ENCODE measurements at regions not wholly inside any gene's neighbourhood (a gene's known extent, or its start where the extent isn't known, plus 50 kb on each side); places are given as distances from the start of the nearest gene placed in this dataset.
"Not testable (repeated sequence)": the region's sequence is repeated elsewhere in the genome, so short reads cannot be mapped to it uniquely, and the experiment has no call there.

DNA sequence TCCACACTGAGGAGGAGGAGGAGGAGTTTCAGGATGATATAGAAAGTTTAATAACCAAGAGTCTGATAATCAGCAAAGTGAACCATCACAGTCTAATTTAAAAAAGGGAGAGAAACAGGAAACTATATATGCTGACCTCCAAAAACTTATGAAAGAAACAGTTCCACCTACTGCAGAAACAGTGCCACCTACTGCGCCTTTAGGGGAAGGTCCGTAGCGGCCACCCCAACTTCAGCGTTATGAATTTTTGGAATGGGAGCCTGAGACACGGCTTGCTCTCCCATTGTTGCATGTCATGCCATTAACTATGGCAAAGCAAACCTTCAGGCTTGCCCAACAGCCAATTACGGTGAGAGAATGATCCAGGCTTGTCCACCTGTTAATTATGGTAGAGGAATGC, 1719.2 kb upstream of the LRRTM1 start:
- H3K4me1 ChIP-seq (ENCODE audit: control insufficient read depth, insufficient read depth, low read length): no peaks in the 10 kb centered on the region
- H3K27ac ChIP-seq (ENCODE audit: low read length): no peak overlapping the region

DNA sequence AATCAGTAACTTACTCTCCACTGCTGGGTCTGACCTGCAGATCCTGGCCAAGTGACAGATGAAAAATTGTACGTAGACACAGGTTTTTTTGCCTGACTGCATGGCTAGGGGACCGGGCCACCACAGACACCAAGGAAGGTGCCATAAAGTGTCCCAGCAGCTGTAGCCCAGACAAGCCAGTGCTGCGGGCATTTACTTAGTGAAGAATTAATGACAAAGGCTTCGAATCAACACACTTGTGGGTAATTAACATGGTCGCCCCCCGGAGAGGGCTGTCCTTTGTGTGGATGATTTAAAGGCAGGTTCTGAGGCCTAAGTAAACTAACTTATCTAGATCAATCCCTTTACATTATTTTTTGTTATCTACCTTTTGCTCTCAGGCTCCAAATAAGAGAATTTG, 1709.1 kb upstream of the LRRTM1 start:
- H3K27me3 ChIP-seq (ENCODE audit: control insufficient read depth in 1 of 2, insufficient read depth in 2 of 2, low read length in 2 of 2): no peaks in the 10 kb centered on the region
- no peak overlapping the region for H3K27ac ChIP-seq (ENCODE audit: low read length)

More for the DNA sequence above, 1719.2 kb upstream of the LRRTM1 start:
- Histone ChIP-seq H3K9me3 (ENCODE audit: control insufficient read depth in 2 of 2, low read length in 2 of 2) (no peaks in the 10 kb centered on the region), H3K4me3 (ENCODE audit: low read length in 2 of 2) (no peak overlapping the region), H3K27me3 (ENCODE audit: control insufficient read depth in 1 of 2, insufficient read depth in 2 of 2, low read length in 2 of 2) (no peaks in the 10 kb centered on the region), H3K9ac (ENCODE audit: low read length in 2 of 2) (no peak overlapping the region), H3K36me3 (ENCODE audit: control insufficient read depth in 2 of 2, insufficient read depth in 2 of 2, low read length in 2 of 2) (no peaks in the 10 kb centered on the region)

DNA sequence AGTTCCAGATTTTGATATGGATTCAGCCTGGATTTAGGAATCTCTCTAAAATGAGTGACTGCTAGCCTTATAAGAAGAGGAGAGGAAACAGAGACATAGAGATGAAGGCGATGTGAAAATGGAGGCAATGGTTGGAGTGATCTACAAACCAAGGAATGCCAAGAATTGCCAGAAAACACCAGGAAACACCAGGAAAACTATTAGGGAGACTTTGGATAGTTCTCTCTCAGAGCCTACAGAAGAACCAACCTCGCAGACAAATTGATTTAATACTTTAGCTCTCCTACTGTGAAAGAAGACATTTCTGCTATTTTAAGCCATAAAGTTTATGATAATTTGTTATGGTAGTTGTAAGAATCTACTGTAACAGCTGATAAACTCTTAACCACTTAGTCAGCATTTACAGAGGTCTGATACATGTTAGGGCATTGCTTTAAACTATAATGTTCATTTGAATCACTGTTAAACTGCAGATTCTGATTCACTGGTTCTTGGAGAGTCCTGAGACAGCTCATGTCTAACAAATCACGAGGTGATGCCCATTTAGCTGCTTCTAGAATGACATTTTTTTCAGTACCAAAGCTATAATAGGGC, 1702.6 kb upstream of the LRRTM1 start:
- H3K9ac ChIP-seq (ENCODE audit: low read length in 2 of 2): no peak overlapping the region
- H3K36me3 ChIP-seq (ENCODE audit: control insufficient read depth in 2 of 2, insufficient read depth in 2 of 2, low read length in 2 of 2): no peaks in the 10 kb centered on the region
- H3K4me1 ChIP-seq (ENCODE audit: control insufficient read depth, insufficient read depth, low read length): no peaks in the 10 kb centered on the region
- no peak overlapping the region for H3K4me3 ChIP-seq (ENCODE audit: low read length in 2 of 2)
- no peak overlapping the region for H3K27ac ChIP-seq (ENCODE audit: low read length)
- H3K9me3 ChIP-seq (ENCODE audit: control insufficient read depth in 2 of 2, low read length in 2 of 2): no peaks in the 10 kb centered on the region
- H3K27me3 ChIP-seq (ENCODE audit: control insufficient read depth in 1 of 2, insufficient read depth in 2 of 2, low read length in 2 of 2): no peaks in the 10 kb centered on the region

More for the DNA sequence above, 1709.1 kb upstream of the LRRTM1 start:
- Histone ChIP-seq H3K36me3 (ENCODE audit: control insufficient read depth in 2 of 2, insufficient read depth in 2 of 2, low read length in 2 of 2) (no peaks in the 10 kb centered on the region), H3K9ac (ENCODE audit: low read length in 2 of 2) (no peak overlapping the region), H3K4me3 (ENCODE audit: low read length in 2 of 2) (no peak overlapping the region), H3K9me3 (ENCODE audit: control insufficient read depth in 2 of 2, low read length in 2 of 2) (no peaks in the 10 kb centered on the region), H3K4me1 (ENCODE audit: control insufficient read depth, insufficient read depth, low read length) (no peaks in the 10 kb centered on the region)

DNA sequence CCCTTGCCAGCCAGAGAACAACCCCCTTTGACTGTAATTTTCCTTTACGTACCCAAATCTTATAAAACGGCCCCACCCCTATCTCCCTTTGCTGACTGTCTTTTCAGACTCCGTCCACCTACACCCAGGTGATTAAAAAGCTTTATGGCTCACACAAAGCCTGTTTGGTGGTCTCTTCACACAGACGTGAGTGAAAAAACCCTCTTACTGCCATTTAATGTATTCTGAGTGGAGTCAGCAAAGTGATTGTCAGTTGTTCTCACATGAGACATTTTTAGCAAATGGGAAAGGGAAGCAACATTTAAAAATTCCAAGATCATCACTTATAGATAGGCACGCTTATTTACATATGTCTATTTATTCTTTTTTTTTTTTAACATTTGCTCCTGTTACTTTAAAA, 1701.3 kb upstream of the LRRTM1 start:
- not testable (repeated sequence) for H3K27me3 ChIP-seq (ENCODE audit: control insufficient read depth in 1 of 2, insufficient read depth in 2 of 2, low read length in 2 of 2); H3K36me3 ChIP-seq (ENCODE audit: control insufficient read depth in 2 of 2, insufficient read depth in 2 of 2, low read length in 2 of 2); H3K27ac ChIP-seq (ENCODE audit: low read length); H3K9me3 ChIP-seq (ENCODE audit: control insufficient read depth in 2 of 2, low read length in 2 of 2); H3K4me1 ChIP-seq (ENCODE audit: control insufficient read depth, insufficient read depth, low read length); H3K4me3 ChIP-seq (ENCODE audit: low read length in 2 of 2); H3K9ac ChIP-seq (ENCODE audit: low read length in 2 of 2)

DNA sequence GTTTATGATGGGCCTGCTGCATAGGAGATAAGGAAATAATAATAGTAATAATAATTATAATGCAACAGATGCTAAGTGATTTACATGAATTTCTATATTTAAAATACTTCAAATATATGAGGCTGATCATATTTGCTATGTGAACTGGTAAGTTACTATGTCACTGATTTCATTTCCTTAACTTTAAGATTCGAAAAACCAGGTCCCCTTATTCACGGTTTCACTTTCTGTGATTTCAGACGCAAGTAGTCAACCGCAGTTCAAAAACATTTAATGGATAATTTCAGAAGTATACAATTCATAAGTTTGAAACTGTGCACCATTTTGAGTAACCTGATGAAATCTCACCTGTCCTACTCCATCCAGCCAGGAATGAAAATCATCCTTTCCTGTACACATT, 1697.1 kb upstream of the LRRTM1 start:
- H3K4me3 ChIP-seq (ENCODE audit: low read length in 2 of 2): no peak overlapping the region
- no peaks in the 10 kb centered on the region for H3K27me3 ChIP-seq (ENCODE audit: control insufficient read depth in 1 of 2, insufficient read depth in 2 of 2, low read length in 2 of 2)
- no peak overlapping the region for H3K9ac ChIP-seq (ENCODE audit: low read length in 2 of 2)
- H3K27ac ChIP-seq (ENCODE audit: low read length): no peak overlapping the region
- H3K4me1 ChIP-seq (ENCODE audit: control insufficient read depth, insufficient read depth, low read length): no peaks in the 10 kb centered on the region
- no peaks in the 10 kb centered on the region for H3K9me3 ChIP-seq (ENCODE audit: control insufficient read depth in 2 of 2, low read length in 2 of 2)
- H3K36me3 ChIP-seq (ENCODE audit: control insufficient read depth in 2 of 2, insufficient read depth in 2 of 2, low read length in 2 of 2): no peaks in the 10 kb centered on the region

DNA sequence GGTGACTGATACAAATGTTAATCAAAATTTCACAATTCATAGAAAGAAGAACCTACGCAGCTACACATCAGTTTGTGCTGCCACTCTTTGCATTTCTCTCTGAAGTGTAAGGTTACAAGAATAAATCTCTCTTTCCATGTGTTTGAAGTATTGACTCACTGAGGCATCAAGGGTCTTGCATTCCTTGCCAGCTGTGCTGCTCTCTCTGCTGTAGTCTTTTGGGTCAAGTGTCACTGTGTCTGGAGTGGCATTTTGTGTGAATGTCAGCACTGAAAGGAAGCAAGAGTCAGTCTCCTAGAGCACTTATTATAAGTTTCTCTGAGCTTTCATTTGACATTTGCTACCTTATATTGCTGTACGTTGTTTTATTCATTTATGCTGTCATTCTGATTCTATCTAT, 1696.1 kb upstream of the LRRTM1 start:
- no peak overlapping the region for H3K9ac ChIP-seq (ENCODE audit: low read length in 2 of 2)
- H3K4me1 ChIP-seq (ENCODE audit: control insufficient read depth, insufficient read depth, low read length): no peaks in the 10 kb centered on the region

DNA sequence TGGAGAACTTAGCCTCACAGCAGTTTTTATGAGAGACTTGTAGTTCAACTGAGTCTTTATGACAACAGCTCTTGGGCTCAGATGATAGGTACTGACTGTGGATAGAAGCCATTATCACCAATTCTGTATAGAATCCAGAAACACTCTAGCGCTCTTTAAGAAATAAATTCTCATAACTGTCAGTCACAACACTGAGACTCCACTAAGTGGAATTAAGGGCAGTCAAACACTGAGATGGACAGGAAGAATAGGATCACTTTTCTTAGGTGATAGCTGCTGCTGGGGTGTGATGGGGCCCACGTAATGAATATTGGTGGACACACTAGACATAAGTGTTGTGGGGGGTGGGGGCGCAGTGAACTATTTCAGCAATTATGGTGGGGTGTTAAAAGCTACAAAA, 1691.8 kb upstream of the LRRTM1 start:
- Histone ChIP-seq H3K4me3 (ENCODE audit: low read length in 2 of 2) (no peak overlapping the region), H3K36me3 (ENCODE audit: control insufficient read depth in 2 of 2, insufficient read depth in 2 of 2, low read length in 2 of 2) (no peaks in the 10 kb centered on the region), H3K9me3 (ENCODE audit: control insufficient read depth in 2 of 2, low read length in 2 of 2) (peaks cover 0 to 3% of the 10 kb centered on the region in 2 donors), H3K4me1 (ENCODE audit: control insufficient read depth, insufficient read depth, low read length) (no peaks in the 10 kb centered on the region), H3K27me3 (ENCODE audit: control insufficient read depth in 1 of 2, insufficient read depth in 2 of 2, low read length in 2 of 2) (no peaks in the 10 kb centered on the region), H3K27ac (ENCODE audit: low read length) (no peak overlapping the region), H3K9ac (ENCODE audit: low read length in 2 of 2) (no peak overlapping the region)

More for the DNA sequence above, 1696.1 kb upstream of the LRRTM1 start:
- Histone ChIP-seq H3K36me3 (ENCODE audit: control insufficient read depth in 2 of 2, insufficient read depth in 2 of 2, low read length in 2 of 2) (no peaks in the 10 kb centered on the region), H3K27me3 (ENCODE audit: control insufficient read depth in 1 of 2, insufficient read depth in 2 of 2, low read length in 2 of 2) (no peaks in the 10 kb centered on the region), H3K27ac (ENCODE audit: low read length) (no peak overlapping the region), H3K4me3 (ENCODE audit: low read length in 2 of 2) (no peak overlapping the region), H3K9me3 (ENCODE audit: control insufficient read depth in 2 of 2, low read length in 2 of 2) (no peaks in the 10 kb centered on the region)

DNA sequence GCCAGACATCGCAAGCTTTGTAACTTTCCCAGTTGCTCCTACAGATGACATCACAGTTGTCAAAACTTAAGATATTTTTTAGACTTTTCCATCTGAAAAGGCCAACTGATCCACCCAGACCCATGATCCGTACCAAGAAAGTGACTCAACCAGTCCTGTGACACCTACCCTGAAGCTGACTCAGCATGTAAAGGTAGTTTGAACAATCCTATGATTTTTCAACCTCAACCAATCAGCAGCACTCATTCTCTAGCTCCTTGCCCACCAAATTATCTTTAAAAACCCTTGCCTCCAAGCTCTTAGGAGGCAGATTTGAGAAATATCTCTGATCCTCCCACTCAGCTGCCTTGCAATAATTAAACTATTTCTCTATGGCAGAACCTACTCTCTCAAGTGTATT, 1686.7 kb upstream of the LRRTM1 start:
- H3K9me3 ChIP-seq (ENCODE audit: control insufficient read depth in 2 of 2, low read length in 2 of 2): peaks cover 3 to 4% of the 10 kb centered on the region in 2 donors
- H3K4me3 ChIP-seq (ENCODE audit: low read length in 2 of 2): no peak overlapping the region
- no peaks in the 10 kb centered on the region for H3K36me3 ChIP-seq (ENCODE audit: control insufficient read depth in 2 of 2, insufficient read depth in 2 of 2, low read length in 2 of 2)
- H3K27me3 ChIP-seq (ENCODE audit: control insufficient read depth in 1 of 2, insufficient read depth in 2 of 2, low read length in 2 of 2): no peaks in the 10 kb centered on the region
- no peaks in the 10 kb centered on the region for H3K4me1 ChIP-seq (ENCODE audit: control insufficient read depth, insufficient read depth, low read length)
- H3K27ac ChIP-seq (ENCODE audit: low read length): no peak overlapping the region
- no peak overlapping the region for H3K9ac ChIP-seq (ENCODE audit: low read length in 2 of 2)

DNA sequence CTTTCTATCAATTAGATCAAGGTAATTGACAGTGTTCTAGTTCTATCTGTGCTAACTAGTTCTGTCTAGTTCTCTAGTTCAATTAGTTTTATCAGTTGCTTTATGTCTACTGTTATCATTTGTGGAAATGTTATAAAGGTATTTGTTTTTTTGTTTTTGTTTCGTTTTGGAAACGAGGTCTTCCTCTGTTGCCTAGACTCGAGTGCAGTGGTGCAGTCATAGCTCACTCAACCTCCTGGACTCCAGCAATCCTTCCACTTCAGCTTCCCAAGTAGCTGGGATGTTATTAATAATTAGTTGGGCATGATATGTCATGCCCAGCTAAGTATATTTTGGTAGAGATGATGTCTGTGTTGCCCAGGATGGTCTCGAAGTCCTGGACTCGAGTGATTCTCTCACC, 1682.8 kb upstream of the LRRTM1 start:
- no peak overlapping the region for H3K27ac ChIP-seq (ENCODE audit: low read length)
- H3K9ac ChIP-seq (ENCODE audit: low read length in 2 of 2): no peak overlapping the region
- H3K36me3 ChIP-seq (ENCODE audit: control insufficient read depth in 2 of 2, insufficient read depth in 2 of 2, low read length in 2 of 2): no peaks in the 10 kb centered on the region
- H3K27me3 ChIP-seq (ENCODE audit: control insufficient read depth in 1 of 2, insufficient read depth in 2 of 2, low read length in 2 of 2): no peaks in the 10 kb centered on the region
- no peak overlapping the region for H3K4me3 ChIP-seq (ENCODE audit: low read length in 2 of 2)
- peaks cover 3 to 4% of the 10 kb centered on the region in 2 donors for H3K9me3 ChIP-seq (ENCODE audit: control insufficient read depth in 2 of 2, low read length in 2 of 2)
- H3K4me1 ChIP-seq (ENCODE audit: control insufficient read depth, insufficient read depth, low read length): no peaks in the 10 kb centered on the region

DNA sequence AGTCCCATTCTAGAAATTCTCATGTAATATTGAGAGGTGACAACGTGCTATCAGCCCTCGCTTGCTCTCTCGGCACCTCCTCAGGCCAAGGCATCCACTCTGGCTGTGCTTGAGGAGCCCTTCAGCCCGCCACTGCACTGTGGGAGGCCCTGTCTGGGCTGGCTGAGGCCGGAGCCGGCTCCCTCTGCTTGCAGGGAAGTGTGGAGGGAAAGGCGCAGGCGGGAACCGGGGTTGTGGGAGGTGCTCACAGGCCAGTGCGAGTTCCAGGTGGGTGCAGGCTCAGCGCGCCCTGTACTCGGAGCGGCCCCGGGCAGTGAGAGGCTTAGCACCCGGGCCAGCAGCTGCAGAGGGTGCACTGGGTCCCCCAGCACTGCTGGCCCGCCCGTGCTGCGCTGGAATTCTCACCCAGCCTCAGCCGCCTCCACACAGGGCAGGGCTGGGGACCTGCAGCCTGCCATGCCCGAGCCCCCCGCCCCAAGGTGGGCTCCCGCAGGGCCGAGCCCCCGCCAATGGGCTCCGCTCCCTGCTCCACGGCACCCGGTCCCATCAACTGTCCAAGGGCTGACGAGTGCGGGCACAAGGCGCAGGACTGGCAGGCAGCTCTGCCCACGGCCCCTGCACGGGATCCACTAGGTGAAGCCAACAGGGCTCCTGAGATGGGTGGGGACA, 1680.6 kb upstream of the LRRTM1 start:
- no peaks in the 10 kb centered on the region for H3K9me3 ChIP-seq (ENCODE audit: control insufficient read depth in 2 of 2, low read length in 2 of 2)
- no peaks in the 10 kb centered on the region for H3K36me3 ChIP-seq (ENCODE audit: control insufficient read depth in 2 of 2, insufficient read depth in 2 of 2, low read length in 2 of 2)
- H3K4me3 ChIP-seq (ENCODE audit: low read length in 2 of 2): no peak overlapping the region
- no peaks in the 10 kb centered on the region for H3K27me3 ChIP-seq (ENCODE audit: control insufficient read depth in 1 of 2, insufficient read depth in 2 of 2, low read length in 2 of 2)
- no peaks in the 10 kb centered on the region for H3K4me1 ChIP-seq (ENCODE audit: control insufficient read depth, insufficient read depth, low read length)
- no peak overlapping the region for H3K9ac ChIP-seq (ENCODE audit: low read length in 2 of 2)
- no peak overlapping the region for H3K27ac ChIP-seq (ENCODE audit: low read length)

DNA sequence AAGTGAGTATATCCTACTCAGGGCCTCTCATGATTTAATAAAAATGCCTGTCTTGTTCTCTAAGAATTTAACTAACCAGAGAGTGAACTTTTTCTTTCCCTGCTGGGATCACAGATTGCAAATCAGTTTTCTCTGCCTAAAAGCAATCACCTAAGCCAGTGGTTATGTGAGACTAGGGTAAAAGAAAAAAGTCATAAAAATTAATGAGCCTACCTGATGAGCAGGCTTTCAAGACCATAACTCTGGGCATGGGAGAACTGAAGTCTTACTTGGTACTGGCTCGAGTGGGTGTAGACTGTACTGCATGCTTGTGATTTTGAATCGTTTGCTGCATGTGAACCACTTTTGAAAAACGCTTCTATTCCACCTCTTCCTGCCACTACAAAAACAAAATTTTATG, 1677.0 kb upstream of the LRRTM1 start:
- Histone ChIP-seq H3K4me3 (ENCODE audit: low read length in 2 of 2) (no peak overlapping the region), H3K27me3 (ENCODE audit: control insufficient read depth in 1 of 2, insufficient read depth in 2 of 2, low read length in 2 of 2) (no peaks in the 10 kb centered on the region), H3K4me1 (ENCODE audit: control insufficient read depth, insufficient read depth, low read length) (peaks cover 3% of the 10 kb centered on the region), H3K9me3 (ENCODE audit: control insufficient read depth in 2 of 2, low read length in 2 of 2) (no peaks in the 10 kb centered on the region), H3K9ac (ENCODE audit: low read length in 2 of 2) (no peak overlapping the region), H3K36me3 (ENCODE audit: control insufficient read depth in 2 of 2, insufficient read depth in 2 of 2, low read length in 2 of 2) (no peaks in the 10 kb centered on the region), H3K27ac (ENCODE audit: low read length) (no peak overlapping the region)

Data from stomach smooth muscle (tissue), 2 donors.